ENCODE measurements at regions not wholly inside any gene's neighbourhood (a gene's known extent, or its start where the extent isn't known, plus 50 kb on each side); places are given as distances from the start of the nearest gene placed in this dataset.

DNA sequence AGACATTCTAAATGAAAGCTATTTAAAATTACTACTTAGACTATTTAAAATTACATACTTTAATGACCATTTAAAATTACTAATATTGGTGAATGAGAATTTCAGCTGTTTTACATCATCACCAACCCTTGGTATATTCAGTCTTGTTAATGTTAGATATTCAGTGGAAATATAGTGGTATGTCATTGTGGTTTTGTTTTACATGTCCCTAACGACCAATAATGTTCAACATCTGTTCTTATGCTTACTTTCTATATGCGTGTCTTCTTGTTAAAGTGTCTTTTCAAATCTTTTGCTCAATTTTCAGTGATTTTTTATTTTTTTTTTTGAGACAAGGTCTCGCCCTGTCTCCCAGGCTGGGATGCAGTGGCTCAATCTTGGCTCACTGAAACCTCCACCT lies 279.3 kb upstream of the TARS1 start (continued):
- TF ChIP-seq, protein P1, sequence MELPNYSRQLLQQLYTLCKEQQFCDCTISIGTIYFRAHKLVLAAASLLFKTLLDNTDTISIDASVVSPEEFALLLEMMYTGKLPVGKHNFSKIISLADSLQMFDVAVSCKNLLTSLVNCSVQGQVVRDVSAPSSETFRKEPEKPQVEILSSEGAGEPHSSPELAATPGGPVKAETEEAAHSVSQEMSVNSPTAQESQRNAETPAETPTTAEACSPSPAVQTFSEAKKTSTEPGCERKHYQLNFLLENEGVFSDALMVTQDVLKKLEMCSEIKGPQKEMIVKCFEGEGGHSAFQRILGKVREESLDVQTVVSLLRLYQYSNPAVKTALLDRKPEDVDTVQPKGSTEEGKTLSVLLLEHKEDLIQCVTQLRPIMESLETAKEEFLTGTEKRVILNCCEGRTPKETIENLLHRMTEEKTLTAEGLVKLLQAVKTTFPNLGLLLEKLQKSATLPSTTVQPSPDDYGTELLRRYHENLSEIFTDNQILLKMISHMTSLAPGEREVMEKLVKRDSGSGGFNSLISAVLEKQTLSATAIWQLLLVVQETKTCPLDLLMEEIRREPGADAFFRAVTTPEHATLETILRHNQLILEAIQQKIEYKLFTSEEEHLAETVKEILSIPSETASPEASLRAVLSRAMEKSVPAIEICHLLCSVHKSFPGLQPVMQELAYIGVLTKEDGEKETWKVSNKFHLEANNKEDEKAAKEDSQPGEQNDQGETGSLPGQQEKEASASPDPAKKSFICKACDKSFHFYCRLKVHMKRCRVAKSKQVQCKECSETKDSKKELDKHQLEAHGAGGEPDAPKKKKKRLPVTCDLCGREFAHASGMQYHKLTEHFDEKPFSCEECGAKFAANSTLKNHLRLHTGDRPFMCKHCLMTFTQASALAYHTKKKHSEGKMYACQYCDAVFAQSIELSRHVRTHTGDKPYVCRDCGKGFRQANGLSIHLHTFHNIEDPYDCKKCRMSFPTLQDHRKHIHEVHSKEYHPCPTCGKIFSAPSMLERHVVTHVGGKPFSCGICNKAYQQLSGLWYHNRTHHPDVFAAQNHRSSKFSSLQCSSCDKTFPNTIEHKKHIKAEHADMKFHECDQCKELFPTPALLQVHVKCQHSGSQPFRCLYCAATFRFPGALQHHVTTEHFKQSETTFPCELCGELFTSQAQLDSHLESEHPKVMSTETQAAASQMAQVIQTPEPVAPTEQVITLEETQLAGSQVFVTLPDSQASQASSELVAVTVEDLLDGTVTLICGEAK (IDR thresholded peaks at IDR 0.05): no peak
- TF ChIP-seq, protein P1 (CRISPR knock-in tag; IDR thresholded peaks at IDR 0.05): no peak
- TF ChIP-seq RFXANK (CRISPR knock-in tag; IDR thresholded peaks at IDR 0.05) (no peak), HDAC6 (IDR thresholded peaks at IDR 0.05; ENCODE audit: low read depth, low read length) (no peak), POGZ (CRISPR knock-in tag; IDR thresholded peaks at IDR 0.05) (no peak), ZNF496 (CRISPR knock-in tag; IDR thresholded peaks at IDR 0.05; ENCODE audit: insufficient replicate concordance) (no peak), ZNF75D (CRISPR knock-in tag; IDR thresholded peaks at IDR 0.05; ENCODE audit: borderline replicate concordance) (no peak), GTF3A (CRISPR knock-in tag; conservative IDR thresholded peaks at IDR 0.05) (no peak), HOXD1 (CRISPR knock-in tag; IDR thresholded peaks at IDR 0.05) (no peak)
